K562 (cell line): ENCODE measurements at regions not wholly inside any gene's neighbourhood (a gene's known extent, or its start where the extent isn't known, plus 50 kb on each side); places are given as distances from the start of the nearest gene placed in this dataset.

ENCODE experiments used
- CTCFL ChIP-seq: IDR thresholded peaks from 2 replicates; pipeline ENCODE4 v1.6.1; 2011; ENCODE audit warnings: borderline replicate concordance, low read depth, mild to moderate bottlenecking, moderate library complexity, low read length; ENCODE audit not compliant: insufficient read depth, poor library complexity, severe bottlenecking
- ETS1 ChIP-seq: conservative IDR thresholded peaks from 2 replicates; pipeline ENCODE4 v1.6.1; 2011; ENCODE audit warnings: low read depth, mild to moderate bottlenecking, low read length; ENCODE audit not compliant: control insufficient read depth
- TF ChIP-seq, protein P1 (sequence below), 3 experiments: fragments of 200-800 bp in 1 of 3; fragments of 250-450 bp in 1 of 3; fragments of 450-650 bp in 1 of 3; sonication (Bioruptor Pico) in 1 of 3; sonication (Bioruptor generic) in 1 of 3; formaldehyde crosslinking in 1 of 3; IDR thresholded peaks; 2 replicates each; pipeline versions ENCODE4 v1.6.1 to v1.8.0; 2016 to 2022; ENCODE audit warnings: mild to moderate bottlenecking in 2 of 3, missing genetic modification characterization in 2 of 3, missing compliant biosample characterization in 1 of 3, moderate library complexity in 1 of 3
- TF ChIP-seq, protein P2 (sequence below): sonication (generic); formaldehyde crosslinking; IDR thresholded peaks from 2 replicates; pipeline ENCODE4 v1.4.0; 2020; ENCODE audit warnings: mild to moderate bottlenecking, missing genetic modification reagents
- TF ChIP-seq, protein P3 (sequence below): fragments of 450-650 bp; IDR thresholded peaks from 2 replicates; pipeline ENCODE4 v1.6.1; 2014; ENCODE audit warnings: low read depth, mild to moderate bottlenecking, moderate library complexity, borderline replicate concordance

DNA sequence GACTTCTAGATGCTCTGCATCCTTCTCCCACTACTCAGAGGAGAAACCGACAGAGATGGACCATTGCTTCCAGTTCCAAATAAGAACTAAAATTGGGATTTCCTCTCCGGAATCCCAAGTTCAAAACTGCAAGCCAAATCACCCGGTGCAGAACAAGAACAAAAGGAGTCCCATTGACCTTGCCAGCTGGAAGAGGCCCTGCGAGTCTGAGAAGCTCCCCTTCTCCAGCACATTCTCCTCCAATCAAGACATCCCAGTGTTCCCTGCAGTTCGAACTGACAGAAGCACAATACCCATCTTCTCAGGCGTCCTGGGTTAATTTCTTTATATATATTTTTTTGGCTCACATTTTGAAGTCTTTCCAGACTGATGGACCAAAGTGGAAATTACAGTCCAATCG, 195.3 kb upstream of the MEIS1 start (continued):
- TF ChIP-seq, protein P1, sequence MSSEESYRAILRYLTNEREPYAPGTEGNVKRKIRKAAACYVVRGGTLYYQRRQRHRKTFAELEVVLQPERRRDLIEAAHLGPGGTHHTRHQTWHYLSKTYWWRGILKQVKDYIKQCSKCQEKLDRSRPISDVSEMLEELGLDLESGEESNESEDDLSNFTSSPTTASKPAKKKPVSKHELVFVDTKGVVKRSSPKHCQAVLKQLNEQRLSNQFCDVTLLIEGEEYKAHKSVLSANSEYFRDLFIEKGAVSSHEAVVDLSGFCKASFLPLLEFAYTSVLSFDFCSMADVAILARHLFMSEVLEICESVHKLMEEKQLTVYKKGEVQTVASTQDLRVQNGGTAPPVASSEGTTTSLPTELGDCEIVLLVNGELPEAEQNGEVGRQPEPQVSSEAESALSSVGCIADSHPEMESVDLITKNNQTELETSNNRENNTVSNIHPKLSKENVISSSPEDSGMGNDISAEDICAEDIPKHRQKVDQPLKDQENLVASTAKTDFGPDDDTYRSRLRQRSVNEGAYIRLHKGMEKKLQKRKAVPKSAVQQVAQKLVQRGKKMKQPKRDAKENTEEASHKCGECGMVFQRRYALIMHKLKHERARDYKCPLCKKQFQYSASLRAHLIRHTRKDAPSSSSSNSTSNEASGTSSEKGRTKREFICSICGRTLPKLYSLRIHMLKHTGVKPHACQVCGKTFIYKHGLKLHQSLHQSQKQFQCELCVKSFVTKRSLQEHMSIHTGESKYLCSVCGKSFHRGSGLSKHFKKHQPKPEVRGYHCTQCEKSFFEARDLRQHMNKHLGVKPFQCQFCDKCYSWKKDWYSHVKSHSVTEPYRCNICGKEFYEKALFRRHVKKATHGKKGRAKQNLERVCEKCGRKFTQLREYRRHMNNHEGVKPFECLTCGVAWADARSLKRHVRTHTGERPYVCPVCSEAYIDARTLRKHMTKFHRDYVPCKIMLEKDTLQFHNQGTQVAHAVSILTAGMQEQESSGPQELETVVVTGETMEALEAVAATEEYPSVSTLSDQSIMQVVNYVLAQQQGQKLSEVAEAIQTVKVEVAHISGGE (CRISPR knock-in tag; IDR thresholded peaks at IDR 0.05) = no peak
- TF ChIP-seq, protein P2, sequence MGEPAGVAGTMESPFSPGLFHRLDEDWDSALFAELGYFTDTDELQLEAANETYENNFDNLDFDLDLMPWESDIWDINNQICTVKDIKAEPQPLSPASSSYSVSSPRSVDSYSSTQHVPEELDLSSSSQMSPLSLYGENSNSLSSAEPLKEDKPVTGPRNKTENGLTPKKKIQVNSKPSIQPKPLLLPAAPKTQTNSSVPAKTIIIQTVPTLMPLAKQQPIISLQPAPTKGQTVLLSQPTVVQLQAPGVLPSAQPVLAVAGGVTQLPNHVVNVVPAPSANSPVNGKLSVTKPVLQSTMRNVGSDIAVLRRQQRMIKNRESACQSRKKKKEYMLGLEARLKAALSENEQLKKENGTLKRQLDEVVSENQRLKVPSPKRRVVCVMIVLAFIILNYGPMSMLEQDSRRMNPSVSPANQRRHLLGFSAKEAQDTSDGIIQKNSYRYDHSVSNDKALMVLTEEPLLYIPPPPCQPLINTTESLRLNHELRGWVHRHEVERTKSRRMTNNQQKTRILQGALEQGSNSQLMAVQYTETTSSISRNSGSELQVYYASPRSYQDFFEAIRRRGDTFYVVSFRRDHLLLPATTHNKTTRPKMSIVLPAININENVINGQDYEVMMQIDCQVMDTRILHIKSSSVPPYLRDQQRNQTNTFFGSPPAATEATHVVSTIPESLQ (CRISPR knock-in tag) = no peak
- TF ChIP-seq ETS1 (no peak), CTCFL (no peak)
- TF ChIP-seq, protein P3, sequence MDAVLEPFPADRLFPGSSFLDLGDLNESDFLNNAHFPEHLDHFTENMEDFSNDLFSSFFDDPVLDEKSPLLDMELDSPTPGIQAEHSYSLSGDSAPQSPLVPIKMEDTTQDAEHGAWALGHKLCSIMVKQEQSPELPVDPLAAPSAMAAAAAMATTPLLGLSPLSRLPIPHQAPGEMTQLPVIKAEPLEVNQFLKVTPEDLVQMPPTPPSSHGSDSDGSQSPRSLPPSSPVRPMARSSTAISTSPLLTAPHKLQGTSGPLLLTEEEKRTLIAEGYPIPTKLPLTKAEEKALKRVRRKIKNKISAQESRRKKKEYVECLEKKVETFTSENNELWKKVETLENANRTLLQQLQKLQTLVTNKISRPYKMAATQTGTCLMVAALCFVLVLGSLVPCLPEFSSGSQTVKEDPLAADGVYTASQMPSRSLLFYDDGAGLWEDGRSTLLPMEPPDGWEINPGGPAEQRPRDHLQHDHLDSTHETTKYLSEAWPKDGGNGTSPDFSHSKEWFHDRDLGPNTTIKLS = no peak
